Sigmoid colon (tissue), 4 donors: ENCODE measurements at regions not wholly inside any gene's neighbourhood (a gene's known extent, or its start where the extent isn't known, plus 50 kb on each side); places are given as distances from the start of the nearest gene placed in this dataset.

Source experiments
- EP300 ChIP-seq, 4 donors: sonication (generic); formaldehyde crosslinking; IDR thresholded peaks; one replicate each; pipeline ENCODE4 v1.6.1; 2017; ENCODE audit warnings: antibody characterized with exemption in 4 of 4
- POLR2A ChIP-seq, 2 donors: fragments of 450-650 bp; IDR thresholded peaks; one replicate each; pipeline ENCODE4 v1.6.1; 2016; ENCODE audit warnings: antibody characterized with exemption in 2 of 2, mild to moderate bottlenecking in 2 of 2, moderate library complexity in 2 of 2
- TF ChIP-seq, protein P1 (sequence below), 4 experiments: fragments of 450-650 bp in 3 of 4; fragments of 200-600 bp in 1 of 4; IDR thresholded peaks; one replicate each; pipeline ENCODE4 v1.5.1; 2016 to 2019; ENCODE audit warnings: antibody characterized with exemption in 4 of 4, mild to moderate bottlenecking in 3 of 4, moderate library complexity in 2 of 4

DNA sequence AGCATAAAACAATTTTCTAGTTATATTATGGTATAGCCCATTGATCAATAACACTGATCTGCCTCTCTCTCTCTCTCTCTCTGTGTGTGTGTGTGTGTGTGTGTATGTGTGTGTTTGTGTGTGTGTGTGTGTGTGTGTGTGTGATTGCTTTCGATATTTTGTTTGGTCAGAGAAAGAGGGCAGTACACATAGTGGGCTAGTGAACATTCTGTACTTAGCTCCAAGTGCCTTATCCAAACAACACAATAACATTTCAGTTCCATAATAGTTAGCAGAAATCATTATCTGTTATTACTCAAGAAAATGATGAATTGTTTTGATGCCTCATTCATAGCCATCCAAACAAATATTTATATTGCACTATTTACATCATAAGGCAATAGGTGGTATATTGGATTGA is 979.1 kb upstream of the CITED2 start:
- TF ChIP-seq POLR2A (IDR thresholded peaks at IDR 0.05) (no peak), EP300 (IDR thresholded peaks at IDR 0.05) (no peak)
- TF ChIP-seq, protein P1, sequence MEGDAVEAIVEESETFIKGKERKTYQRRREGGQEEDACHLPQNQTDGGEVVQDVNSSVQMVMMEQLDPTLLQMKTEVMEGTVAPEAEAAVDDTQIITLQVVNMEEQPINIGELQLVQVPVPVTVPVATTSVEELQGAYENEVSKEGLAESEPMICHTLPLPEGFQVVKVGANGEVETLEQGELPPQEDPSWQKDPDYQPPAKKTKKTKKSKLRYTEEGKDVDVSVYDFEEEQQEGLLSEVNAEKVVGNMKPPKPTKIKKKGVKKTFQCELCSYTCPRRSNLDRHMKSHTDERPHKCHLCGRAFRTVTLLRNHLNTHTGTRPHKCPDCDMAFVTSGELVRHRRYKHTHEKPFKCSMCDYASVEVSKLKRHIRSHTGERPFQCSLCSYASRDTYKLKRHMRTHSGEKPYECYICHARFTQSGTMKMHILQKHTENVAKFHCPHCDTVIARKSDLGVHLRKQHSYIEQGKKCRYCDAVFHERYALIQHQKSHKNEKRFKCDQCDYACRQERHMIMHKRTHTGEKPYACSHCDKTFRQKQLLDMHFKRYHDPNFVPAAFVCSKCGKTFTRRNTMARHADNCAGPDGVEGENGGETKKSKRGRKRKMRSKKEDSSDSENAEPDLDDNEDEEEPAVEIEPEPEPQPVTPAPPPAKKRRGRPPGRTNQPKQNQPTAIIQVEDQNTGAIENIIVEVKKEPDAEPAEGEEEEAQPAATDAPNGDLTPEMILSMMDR (IDR thresholded peaks at IDR 0.05), result no peak
